MCF 10A (cell line): ENCODE measurements at regions not wholly inside any gene's neighbourhood (a gene's known extent, or its start where the extent isn't known, plus 50 kb on each side); places are given as distances from the start of the nearest gene placed in this dataset.
A peak's percentile ranks its signal among the peaks of the same experiment; 100 is the strongest.

Experiments used
- BruUV-seq: library from RNA; stranded (reverse); fragments of 400-500 nt; replicated peaks from 2 replicates; lab custom pipeline; 2021; lab: Mats Ljungman, UMichigan
- CTCF ChIA-PET: fragments of 300-600 bp; sonication (Branson Sonifier 250); formaldehyde crosslinking; extraction: SDS; loops from one replicate; lab custom pipeline; 2021; ENCODE audit warnings: antibody characterized with exemption, inconsistent platforms; lab: Yijun Ruan, JAX
- POLR2A ChIA-PET: fragments of 300-600, 350-650 bp; sonication (Branson Sonifier 250); formaldehyde crosslinking; extraction: SDS; loops from one replicate; lab custom pipeline; 2020; ENCODE audit warnings: antibody characterized with exemption, inconsistent platforms; lab: Yijun Ruan, JAX
- DNase-seq: peaks from one replicate; pipeline ENCODE4 v3.0.0-alpha.2; 2018; ENCODE audit not compliant: unreplicated experiment
- H3K27ac Mint-ChIP-seq: one replicate; pipeline ENCODE4 v1.8.0; 2022; ENCODE audit warnings: mild to moderate bottlenecking, low read depth, mixed read lengths; ENCODE audit not compliant: unreplicated experiment
- H3K27me3 Mint-ChIP-seq: one replicate; pipeline ENCODE4 v1.8.0; 2022; ENCODE audit warnings: mixed read lengths; ENCODE audit not compliant: insufficient read depth, unreplicated experiment
- H3K36me3 Mint-ChIP-seq: one replicate; pipeline ENCODE4 v1.8.0; 2022; ENCODE audit warnings: mild to moderate bottlenecking, moderate library complexity, mixed read lengths; ENCODE audit not compliant: insufficient read depth, unreplicated experiment
- H3K4me1 Mint-ChIP-seq: one replicate; pipeline ENCODE4 v1.8.0; 2022; ENCODE audit warnings: mixed read lengths; ENCODE audit not compliant: insufficient read depth, unreplicated experiment
- H3K4me3 Mint-ChIP-seq: one replicate; pipeline ENCODE4 v1.8.0; 2022; ENCODE audit warnings: mild to moderate bottlenecking, moderate library complexity, mixed read lengths; ENCODE audit not compliant: unreplicated experiment
- H3K9me3 Mint-ChIP-seq: one replicate; pipeline ENCODE4 v1.8.0; 2022; ENCODE audit warnings: mixed read lengths; ENCODE audit not compliant: unreplicated experiment
- intact Hi-C: fragments of 100-400 bp; cut with micrococcal nuclease; formaldehyde crosslinking; loops from 2 replicates; pipeline ENCODE4 v1.14.1; 2022
- TF ChIP-seq, protein P1 (sequence below): fragments of 200-600 bp; IDR thresholded peaks from one replicate; pipeline ENCODE4 v1.8.0; 2022; ENCODE audit warnings: antibody characterized with exemption, mild to moderate bottlenecking; ENCODE audit not compliant: unreplicated experiment

GRCh38 chr11:86726770-86727504 is 54.5 kb upstream of the ME3 start:
- H3K27me3 Mint-ChIP-seq, result no peaks in the 10 kb centered on the region
- TF ChIP-seq, protein P1, sequence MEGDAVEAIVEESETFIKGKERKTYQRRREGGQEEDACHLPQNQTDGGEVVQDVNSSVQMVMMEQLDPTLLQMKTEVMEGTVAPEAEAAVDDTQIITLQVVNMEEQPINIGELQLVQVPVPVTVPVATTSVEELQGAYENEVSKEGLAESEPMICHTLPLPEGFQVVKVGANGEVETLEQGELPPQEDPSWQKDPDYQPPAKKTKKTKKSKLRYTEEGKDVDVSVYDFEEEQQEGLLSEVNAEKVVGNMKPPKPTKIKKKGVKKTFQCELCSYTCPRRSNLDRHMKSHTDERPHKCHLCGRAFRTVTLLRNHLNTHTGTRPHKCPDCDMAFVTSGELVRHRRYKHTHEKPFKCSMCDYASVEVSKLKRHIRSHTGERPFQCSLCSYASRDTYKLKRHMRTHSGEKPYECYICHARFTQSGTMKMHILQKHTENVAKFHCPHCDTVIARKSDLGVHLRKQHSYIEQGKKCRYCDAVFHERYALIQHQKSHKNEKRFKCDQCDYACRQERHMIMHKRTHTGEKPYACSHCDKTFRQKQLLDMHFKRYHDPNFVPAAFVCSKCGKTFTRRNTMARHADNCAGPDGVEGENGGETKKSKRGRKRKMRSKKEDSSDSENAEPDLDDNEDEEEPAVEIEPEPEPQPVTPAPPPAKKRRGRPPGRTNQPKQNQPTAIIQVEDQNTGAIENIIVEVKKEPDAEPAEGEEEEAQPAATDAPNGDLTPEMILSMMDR, result no peak
- peaks cover 11% of the 10 kb centered on the region for H3K9me3 Mint-ChIP-seq
- H3K36me3 Mint-ChIP-seq, result no peaks in the 10 kb centered on the region
- no TSS peak for BruUV-seq
- no peak overlapping the region for H3K27ac Mint-ChIP-seq
- POLR2A ChIA-PET, result interaction anchor here (1.3 to 2.8 kb wide), 3 partner anchors 9 to 21 kb away, joined by 5 to 15 read pairs (median 6); no protein-coding TSS in a partner anchor
- intact Hi-C loops, result no loop called here
- CTCF ChIA-PET, result interaction anchor here (0.7 kb wide), 1 partner anchor 9 kb away, joined by 3 read pairs; no protein-coding TSS in a partner anchor
- H3K4me1 Mint-ChIP-seq, result peaks cover 8% of the 10 kb centered on the region
- no peak for DNase-seq
- H3K4me3 Mint-ChIP-seq, result no peak overlapping the region

GRCh38 chr11:86726118-86726753 is 53.8 kb upstream of the ME3 start:
- Mint-ChIP-seq H3K27me3 (no peaks in the 10 kb centered on the region), H3K4me3 (no peak overlapping the region), H3K4me1 (peaks cover 15% of the 10 kb centered on the region), H3K27ac (no peak overlapping the region), H3K36me3 (no peaks in the 10 kb centered on the region), H3K9me3 (peaks cover 11% of the 10 kb centered on the region)
- ChIA-PET CTCF (no interaction called here), POLR2A (interaction anchor here (1.3 to 2.8 kb wide), 2 partner anchors 8 to 15 kb away, joined by 5 to 15 read pairs; no protein-coding TSS in a partner anchor)
- BruUV-seq, result no TSS peak
- intact Hi-C loops, result no loop called here
- DNase-seq, result peak; percentile 34
- TF ChIP-seq, protein P1, result no peak

- no peak overlapping the region for H3K4me3 Mint-ChIP-seq
- no peak for DNase-seq
- H3K9me3 Mint-ChIP-seq, result peaks cover 14% of the 10 kb centered on the region
- CTCF ChIA-PET, result interaction anchor here (0.7 kb wide), 1 partner anchor 83 kb away, joined by 3 read pairs; no protein-coding TSS in a partner anchor
- BruUV-seq, result no TSS peak
- H3K4me1 Mint-ChIP-seq, result peaks cover 34% of the 10 kb centered on the region
- H3K36me3 Mint-ChIP-seq, result no peaks in the 10 kb centered on the region
- POLR2A ChIA-PET, result no interaction called here
- H3K27ac Mint-ChIP-seq, result no peak overlapping the region
- TF ChIP-seq, protein P1, result no peak
- no peaks in the 10 kb centered on the region for H3K27me3 Mint-ChIP-seq
- intact Hi-C loops, result no loop called here
Observed at GRCh38 chr11:86724137-86724536, 51.7 kb upstream of the ME3 start.

- TF ChIP-seq, protein P1, result no peak
- no peak for DNase-seq
- no peak overlapping the region for H3K4me3 Mint-ChIP-seq
- H3K27me3 Mint-ChIP-seq, result no peaks in the 10 kb centered on the region
- ChIA-PET POLR2A (interaction anchor here (2.5 kb wide), 1 partner anchor 18 kb away, joined by 16 read pairs; no protein-coding TSS in a partner anchor), CTCF (no interaction called here)
- H3K9me3 Mint-ChIP-seq, result peaks cover 18% of the 10 kb centered on the region
- H3K4me1 Mint-ChIP-seq, result peaks cover 42% of the 10 kb centered on the region
- no TSS peak for BruUV-seq
- intact Hi-C loops, result no loop called here
- no peak overlapping the region for H3K27ac Mint-ChIP-seq
- H3K36me3 Mint-ChIP-seq, result no peaks in the 10 kb centered on the region
Observed at GRCh38 chr11:86723281-86723680, 50.9 kb upstream of the ME3 start.
